GM18873 (cell line): ENCODE measurements at regions not wholly inside any gene's neighbourhood (a gene's known extent, or its start where the extent isn't known, plus 50 kb on each side); places are given as distances from the start of the nearest gene placed in this dataset.

Source experiments
- ATAC-seq: cut with Tn5 transposase; IDR thresholded peaks from one replicate; pipeline ENCODE4 v1.9.1; 2021; ENCODE audit warnings: mild to moderate bottlenecking, moderate library complexity, moderate number of reproducible peaks; ENCODE audit not compliant: unreplicated experiment, low FRiP score

DNA sequence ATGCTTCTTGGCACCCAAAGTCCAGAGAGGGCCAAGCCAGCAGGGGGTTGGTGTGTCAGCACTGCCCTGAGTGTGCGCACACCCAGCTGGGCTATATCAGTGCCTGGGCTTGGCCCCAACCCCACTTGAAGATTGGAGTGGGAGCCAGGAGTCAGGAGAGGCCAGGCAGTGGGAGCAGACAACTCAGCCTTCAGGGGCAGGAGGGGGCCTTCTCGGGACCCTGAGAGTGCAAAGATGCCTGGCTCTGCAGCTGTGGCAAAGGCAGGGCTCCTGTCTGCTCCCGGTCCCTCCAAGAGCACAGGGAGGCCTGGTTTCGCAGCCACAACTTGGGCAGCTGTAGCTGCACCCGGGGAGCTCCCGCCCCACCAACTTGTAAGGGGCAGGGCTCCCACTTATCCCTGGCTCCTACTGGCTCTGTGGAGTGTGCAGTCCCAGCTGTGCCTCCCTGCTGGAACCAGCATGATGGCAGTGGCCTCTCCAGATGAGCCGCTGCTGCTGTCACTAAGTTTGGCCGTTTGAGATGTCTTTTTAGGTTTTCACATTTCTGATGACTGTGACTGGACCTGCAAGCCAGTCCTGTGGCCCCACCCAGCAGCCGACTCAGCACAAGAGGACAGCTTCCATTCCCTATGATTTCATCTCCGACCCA is 148.8 kb upstream of the HS6ST1 start:
- no peak for ATAC-seq

GRCh38 chr2:128468186-128468920 is 149.7 kb upstream of the HS6ST1 start:
- ATAC-seq, result no peak

DNA sequence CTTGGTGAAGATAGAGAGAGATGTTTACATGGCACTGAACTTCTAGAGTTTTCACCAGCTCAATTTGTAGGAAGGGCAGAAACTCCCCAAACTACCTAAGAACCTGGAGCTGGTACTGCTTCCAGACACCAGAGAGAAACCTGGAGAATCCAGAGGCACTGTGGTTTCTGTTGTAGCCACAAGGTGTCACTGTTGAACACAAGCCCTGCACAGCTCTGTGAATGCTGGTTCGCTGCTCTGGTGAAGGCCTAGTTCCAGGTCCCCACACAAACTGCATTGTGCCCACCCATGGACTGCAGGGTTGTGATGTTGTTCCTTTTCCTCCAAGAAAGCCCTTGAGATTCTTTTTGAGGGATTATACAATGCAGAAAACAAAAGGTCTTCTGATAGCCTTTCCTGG is 150.5 kb upstream of the HS6ST1 start:
- no peak for ATAC-seq

- ATAC-seq, result no peak
Measured at GRCh38 chr2:128469875-128470274, 151.2 kb upstream of the HS6ST1 start.

- ATAC-seq, result no peak
Measured at GRCh38 chr2:128472789-128473174, 154.1 kb upstream of the HS6ST1 start.

DNA sequence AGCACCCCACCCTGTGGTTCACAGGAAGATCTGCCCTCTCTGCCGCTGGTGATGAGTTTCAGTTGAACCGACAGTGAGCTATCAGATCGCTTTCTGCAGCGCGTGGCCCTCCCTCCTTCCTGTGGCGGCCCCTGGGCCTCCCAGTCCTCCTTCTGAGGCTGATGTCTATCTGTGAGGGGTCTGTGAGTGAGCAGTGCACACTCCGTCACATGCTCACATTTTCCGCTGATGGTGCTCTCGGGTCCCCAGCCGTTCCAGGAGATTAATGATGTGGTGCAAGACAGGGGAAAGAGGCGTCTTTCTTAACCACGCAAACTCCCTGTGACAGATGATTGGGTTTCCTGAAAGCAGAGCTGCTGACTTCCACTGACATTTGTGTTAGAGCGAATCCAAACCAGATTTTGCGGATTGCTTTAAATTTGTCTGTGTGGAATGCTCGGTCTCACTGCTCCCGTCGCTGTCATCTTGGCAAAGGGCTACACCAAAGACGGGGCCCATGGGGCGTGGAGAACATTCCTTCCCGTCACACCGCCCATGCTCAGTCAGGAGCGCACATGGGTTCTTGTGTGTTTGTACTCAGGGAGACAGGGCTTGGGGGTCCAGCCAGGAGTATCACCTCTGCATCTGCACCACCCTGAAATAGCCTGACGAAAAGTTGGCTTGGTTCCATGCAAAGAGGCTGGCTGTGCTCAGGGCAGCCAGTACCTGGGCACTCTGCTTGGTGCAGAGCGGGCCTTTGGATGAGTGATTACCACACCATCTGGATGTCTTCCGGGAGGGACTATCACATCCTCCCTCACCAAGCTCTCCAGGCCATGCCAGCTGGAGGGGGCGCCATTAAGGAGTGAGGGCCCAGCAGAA is 154.7 kb upstream of the HS6ST1 start:
- no peak for ATAC-seq

DNA sequence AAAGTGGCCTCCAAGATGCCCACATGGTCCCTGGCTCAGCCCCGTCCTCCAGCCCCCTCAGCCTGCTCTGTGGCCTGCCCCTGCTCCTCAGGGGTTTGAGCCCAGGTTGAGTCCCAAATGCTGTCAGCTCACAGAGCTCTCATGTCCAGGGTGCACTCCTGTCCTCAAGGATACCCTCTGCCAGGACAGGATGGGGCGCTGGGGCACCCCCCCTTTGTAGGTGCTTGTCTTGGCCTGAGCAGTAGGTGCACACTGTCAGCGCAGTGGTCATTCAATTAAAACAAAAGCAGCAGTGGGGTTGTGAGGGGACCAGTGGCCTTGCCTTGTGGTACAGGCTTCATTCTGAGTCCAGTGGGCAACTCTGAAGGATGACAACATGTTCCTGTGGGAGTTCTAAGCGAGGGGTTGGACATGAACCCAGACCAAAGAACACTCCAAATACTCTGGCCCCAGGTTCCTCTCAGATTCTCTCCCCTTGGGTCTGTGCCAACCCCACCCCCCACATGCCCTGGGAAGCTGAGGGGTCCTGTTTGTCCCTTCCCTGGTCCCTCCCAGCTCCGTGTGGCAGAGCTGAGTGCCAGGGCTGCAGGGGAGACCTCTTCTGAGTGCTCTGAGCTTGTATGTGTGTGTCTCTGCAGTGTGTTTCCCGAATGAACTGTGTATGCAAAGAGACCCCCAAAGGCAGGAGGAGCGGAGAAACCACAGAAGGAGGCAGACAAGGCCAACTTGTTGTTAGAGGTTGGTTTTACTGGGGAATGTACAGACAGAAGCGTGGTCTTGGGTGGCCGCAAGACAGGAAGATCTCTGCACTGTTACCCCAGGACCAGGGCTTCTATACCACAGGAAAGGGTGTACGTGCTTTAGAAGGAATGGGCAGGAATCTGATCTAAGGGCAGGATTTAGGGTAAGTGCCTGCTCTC is 155.6 kb upstream of the HS6ST1 start:
- no peak for ATAC-seq

- no peak for ATAC-seq
Measured at GRCh38 chr2:128474962-128475361, 156.3 kb upstream of the HS6ST1 start.

- no peak for ATAC-seq
Measured at GRCh38 chr2:128475427-128476211, 157.0 kb upstream of the HS6ST1 start.

- ATAC-seq, result no peak
Measured at GRCh38 chr2:128477026-128477820, 158.6 kb upstream of the HS6ST1 start.

DNA sequence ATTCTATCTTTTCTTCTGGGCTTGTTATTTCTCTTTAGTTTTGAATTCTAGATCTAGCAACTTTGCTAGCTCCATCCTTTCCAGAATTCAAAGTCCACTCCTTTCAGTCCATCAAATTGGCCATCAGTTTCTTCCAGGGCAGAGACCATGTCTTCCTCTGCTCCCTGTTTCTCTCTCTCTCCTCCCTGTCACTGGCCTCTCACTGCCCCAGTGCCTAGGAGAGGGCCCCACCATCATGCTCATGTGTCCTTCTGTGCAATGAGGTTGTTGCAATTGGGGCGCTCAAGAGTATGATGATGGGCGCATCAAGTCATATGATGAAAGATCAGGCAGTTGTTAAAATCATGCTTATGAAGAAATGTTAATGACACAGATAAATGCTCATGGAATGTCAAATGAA is 159.2 kb upstream of the HS6ST1 start:
- no peak for ATAC-seq

DNA sequence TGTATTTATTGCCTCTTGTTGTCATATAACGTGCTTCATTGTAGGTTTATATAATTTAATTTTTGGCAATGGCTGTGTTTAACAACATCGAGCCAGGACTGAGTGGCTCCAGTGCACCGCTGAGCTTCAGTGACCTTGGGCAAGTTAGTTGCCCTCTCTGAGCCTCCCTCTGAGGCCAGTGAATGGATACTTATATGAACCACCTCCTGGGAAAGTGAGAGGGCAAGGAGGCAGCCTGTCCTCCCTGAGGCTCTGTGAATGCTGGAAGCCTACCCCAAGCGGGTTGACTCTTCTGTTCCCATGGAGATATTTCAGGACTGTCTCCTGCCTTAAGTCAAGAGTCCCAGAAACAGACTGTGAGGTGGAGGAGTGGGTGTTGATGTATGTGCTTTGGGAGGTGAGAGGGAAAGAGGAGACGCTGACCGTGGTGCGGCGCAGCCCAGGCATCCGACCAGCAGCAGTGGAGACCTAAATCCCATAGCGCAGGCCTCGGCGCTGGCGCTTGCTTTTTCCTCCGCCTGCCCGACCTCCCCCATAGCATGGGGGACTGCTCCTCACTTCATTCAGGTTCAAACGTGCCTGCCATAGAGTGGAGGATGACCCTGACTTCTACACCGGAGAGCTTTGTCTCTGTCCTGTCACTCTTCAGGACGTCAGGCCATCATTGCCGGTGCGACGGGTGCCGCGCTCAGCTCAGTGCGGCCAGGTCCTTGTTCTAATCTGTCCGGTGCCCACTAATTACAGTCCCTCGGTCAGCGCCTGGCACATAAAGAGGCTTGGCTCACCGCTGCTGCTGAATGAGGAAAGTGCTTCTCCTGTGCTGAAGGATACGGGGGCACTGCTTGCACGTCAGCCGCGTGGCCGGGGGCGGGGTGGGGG is 167.3 kb upstream of the HS6ST1 start:
- ATAC-seq, result no peak

GRCh38 chr2:128486640-128487375 is 168.1 kb upstream of the HS6ST1 start:
- ATAC-seq, result no peak

DNA sequence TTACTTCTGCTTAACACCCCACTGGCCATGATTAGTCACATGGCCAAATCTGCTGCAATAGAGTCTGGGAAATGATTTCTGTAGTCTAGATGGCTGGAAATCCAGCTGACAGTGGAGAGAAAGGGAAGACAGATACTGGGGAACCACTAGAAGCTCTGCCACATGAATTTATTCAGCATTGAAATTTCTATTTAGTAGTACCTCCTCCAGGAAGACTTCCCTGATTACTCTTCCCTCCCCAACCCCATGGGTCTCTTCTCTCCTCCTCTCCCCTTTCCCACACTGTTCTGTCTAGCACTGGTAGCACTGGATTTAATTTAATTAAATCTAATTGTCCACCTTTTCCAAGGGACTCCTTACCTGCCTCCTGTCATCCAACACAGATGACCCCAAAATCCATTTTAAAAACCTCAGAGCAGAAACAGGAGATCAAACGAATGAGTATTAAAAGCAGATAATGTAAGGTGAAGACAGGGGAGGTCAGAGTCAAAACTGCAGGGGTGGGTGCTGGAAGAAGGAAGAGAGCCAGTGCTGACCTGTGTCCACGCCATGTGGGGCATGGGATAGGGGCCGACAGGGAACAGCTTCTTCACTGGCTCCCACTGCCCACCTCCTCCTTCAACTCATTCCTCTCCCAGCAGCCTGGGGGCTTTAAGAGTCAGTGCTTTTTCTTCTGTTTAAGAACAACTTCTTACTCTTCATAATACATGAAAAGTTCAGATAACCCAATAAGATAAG is 169.2 kb upstream of the HS6ST1 start:
- ATAC-seq, result no peak

GRCh38 chr2:128488434-128488833 is 169.8 kb upstream of the HS6ST1 start:
- no peak for ATAC-seq

DNA sequence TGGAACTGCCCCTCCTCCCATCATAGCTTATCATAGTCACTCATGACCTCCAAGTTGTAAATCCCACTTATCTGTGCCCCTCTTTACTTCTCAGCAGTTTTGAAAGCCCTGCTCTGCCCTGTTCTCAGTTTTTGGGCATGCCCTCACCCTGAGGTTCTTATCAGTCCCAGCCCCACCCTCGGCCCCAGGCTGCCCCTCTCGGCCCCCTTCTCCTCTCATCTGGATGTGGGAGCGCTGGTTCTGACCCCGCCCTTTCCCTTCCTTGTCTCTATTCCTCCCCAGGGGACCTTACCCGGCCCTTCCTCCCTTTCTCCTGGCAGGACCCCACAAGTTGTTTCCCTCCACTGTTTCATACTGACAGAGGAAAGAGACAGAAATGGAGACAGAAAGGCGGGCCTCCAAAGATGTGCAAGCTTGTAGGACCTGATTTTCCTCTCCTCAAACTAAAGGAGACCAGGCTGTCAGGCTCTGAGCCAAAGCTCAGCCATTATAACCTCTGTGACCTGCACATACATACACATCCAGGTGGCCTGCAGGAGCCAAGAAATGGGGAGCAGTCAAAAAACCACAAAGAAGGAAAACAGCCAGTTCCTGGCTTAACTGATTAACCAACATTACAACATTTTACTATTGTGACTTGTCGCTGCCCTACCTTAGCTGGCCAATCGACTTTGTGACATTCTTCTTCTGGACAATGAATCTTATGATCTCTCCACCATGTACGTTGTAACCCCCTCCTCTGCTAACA is 171.0 kb upstream of the HS6ST1 start:
- no peak for ATAC-seq
